Fibroblast of lung (primary cell): ENCODE measurements at regions not wholly inside any gene's neighbourhood (a gene's known extent, or its start where the extent isn't known, plus 50 kb on each side); places are given as distances from the start of the nearest gene placed in this dataset.

Experiments used
- CTCF ChIP-seq, 2 donors: IDR thresholded peaks in 1 of 2; conservative IDR thresholded peaks in 1 of 2; 1 replicate in 1 of 2; 2 replicates in 1 of 2; pipeline ENCODE4 v1.5.1; 2011 to 2012; ENCODE audit warnings: low read length in 2 of 2, control low read depth in 1 of 2, inconsistent platforms in 1 of 2, low read depth in 1 of 2, mild to moderate bottlenecking in 1 of 2
- EZH2 ChIP-seq: IDR thresholded peaks from 2 replicates; pipeline ENCODE4 v1.5.1; 2012; ENCODE audit warnings: low read length, control low read depth, mild to moderate bottlenecking; ENCODE audit errors: missing control alignments

- no peak for TF ChIP-seq CTCF (conservative IDR thresholded peaks at IDR 0.05 in 1 of 2, IDR thresholded peaks at IDR 0.05 in 1 of 2; ENCODE audit: low read depth in 1 of 2, low read length in 2 of 2)
- no peak for TF ChIP-seq EZH2
Observed at GRCh38 chr1:58921751-58922150, 137.9 kb upstream of the JUN start.
